SJCRH30 (cell line): ENCODE measurements at regions not wholly inside any gene's neighbourhood (a gene's known extent, or its start where the extent isn't known, plus 50 kb on each side); places are given as distances from the start of the nearest gene placed in this dataset.
"Not testable (repeated sequence)": the region's sequence is repeated elsewhere in the genome, so short reads cannot be mapped to it uniquely, and the experiment has no call there.

Source experiments
- DNase-seq, 2 experiments: peaks; one replicate each; pipeline ENCODE4 v3.0.0-alpha.2; 2015 to 2020
- H3K27ac ChIP-seq: fragments of 250-450 bp; sonication (Bioruptor Pico); 2 replicates; pipeline ENCODE4 v1.5.1; 2020; ENCODE audit warnings: mild to moderate bottlenecking, moderate library complexity
- H3K27me3 ChIP-seq: fragments of 250-450 bp; sonication (Bioruptor Pico); 2 replicates; pipeline ENCODE4 v1.5.1; 2020; ENCODE audit warnings: mild to moderate bottlenecking, moderate library complexity
- H3K36me3 ChIP-seq: fragments of 250-450 bp; sonication (Bioruptor Pico); 2 replicates; pipeline ENCODE4 v1.5.1; 2020; ENCODE audit warnings: mild to moderate bottlenecking, moderate library complexity
- H3K4me1 ChIP-seq: fragments of 250-450 bp; sonication (Bioruptor Pico); 2 replicates; pipeline ENCODE4 v1.5.1; 2020; ENCODE audit warnings: mild to moderate bottlenecking, moderate library complexity
- H3K4me3 ChIP-seq: fragments of 250-450 bp; sonication (Bioruptor Pico); 2 replicates; pipeline ENCODE4 v1.5.1; 2020; ENCODE audit warnings: mild to moderate bottlenecking, moderate library complexity
- H3K9me3 ChIP-seq: fragments of 250-450 bp; sonication (Bioruptor Pico); replicated peaks from 2 replicates; pipeline ENCODE4 v1.5.1; 2020; ENCODE audit warnings: mild to moderate bottlenecking, moderate library complexity

GRCh38 chr20:54922096-54922495, 446.7 kb downstream of the DOK5 start:
- no peaks in the 10 kb centered on the region for H3K36me3 ChIP-seq
- DNase-seq = no peak
- H3K9me3 ChIP-seq = no peaks in the 10 kb centered on the region
- peaks cover 7% of the 10 kb centered on the region; the same call in 1 of the 2 replicates for H3K27me3 ChIP-seq
- no peaks in the 10 kb centered on the region for H3K4me1 ChIP-seq
- H3K27ac ChIP-seq = no peak overlapping the region
- no peak overlapping the region for H3K4me3 ChIP-seq

GRCh38 chr20:54920491-54920890, 445.1 kb downstream of the DOK5 start:
- H3K9me3 ChIP-seq = no peaks in the 10 kb centered on the region
- peaks cover 7% of the 10 kb centered on the region; the same call in 1 of the 2 replicates for H3K27me3 ChIP-seq
- H3K36me3 ChIP-seq = no peaks in the 10 kb centered on the region
- H3K27ac ChIP-seq = no peak overlapping the region
- H3K4me3 ChIP-seq = no peak overlapping the region
- no peaks in the 10 kb centered on the region for H3K4me1 ChIP-seq
- no peak for DNase-seq

DNA sequence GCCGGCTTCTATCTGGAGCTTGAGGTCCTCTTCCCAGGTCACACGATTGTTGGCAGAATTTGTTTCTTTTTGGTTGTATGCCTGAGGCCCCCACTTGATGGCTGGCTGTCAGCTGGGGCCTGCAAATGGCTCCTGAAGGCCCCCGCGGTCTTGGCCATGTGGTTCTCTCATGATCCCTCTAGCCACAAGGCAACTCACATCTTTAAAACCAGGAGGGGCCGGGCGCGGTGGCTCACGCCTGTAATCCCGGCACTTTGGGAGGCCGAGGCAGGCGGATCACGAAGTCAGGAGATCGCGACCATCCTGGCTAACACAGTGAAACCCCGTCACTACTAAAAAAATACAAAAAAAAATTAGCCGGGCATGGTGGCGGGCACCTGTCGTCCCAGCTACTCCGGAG, 443.6 kb downstream of the DOK5 start:
- not testable (repeated sequence) for H3K4me3 ChIP-seq, H3K27ac ChIP-seq, H3K27me3 ChIP-seq, DNase-seq, H3K9me3 ChIP-seq, H3K4me1 ChIP-seq, H3K36me3 ChIP-seq

GRCh38 chr20:54914995-54915394, 439.6 kb downstream of the DOK5 start:
- Histone ChIP-seq H3K4me3 (no peak overlapping the region), H3K36me3 (no peaks in the 10 kb centered on the region), H3K27ac (no peak overlapping the region)

GRCh38 chr20:54909702-54910101, 434.3 kb downstream of the DOK5 start:
- DNase-seq = no peak
- Histone ChIP-seq H3K36me3 (no peaks in the 10 kb centered on the region), H3K27me3 (no peaks in the 10 kb centered on the region), H3K9me3 (no peaks in the 10 kb centered on the region), H3K27ac (no peak overlapping the region), H3K4me1 (no peaks in the 10 kb centered on the region), H3K4me3 (no peak overlapping the region)

More at GRCh38 chr20:54914995-54915394, 439.6 kb downstream of the DOK5 start:
- no peaks in the 10 kb centered on the region for H3K4me1 ChIP-seq
- no peaks in the 10 kb centered on the region for H3K27me3 ChIP-seq
- no peaks in the 10 kb centered on the region for H3K9me3 ChIP-seq
- DNase-seq = no peak

DNA sequence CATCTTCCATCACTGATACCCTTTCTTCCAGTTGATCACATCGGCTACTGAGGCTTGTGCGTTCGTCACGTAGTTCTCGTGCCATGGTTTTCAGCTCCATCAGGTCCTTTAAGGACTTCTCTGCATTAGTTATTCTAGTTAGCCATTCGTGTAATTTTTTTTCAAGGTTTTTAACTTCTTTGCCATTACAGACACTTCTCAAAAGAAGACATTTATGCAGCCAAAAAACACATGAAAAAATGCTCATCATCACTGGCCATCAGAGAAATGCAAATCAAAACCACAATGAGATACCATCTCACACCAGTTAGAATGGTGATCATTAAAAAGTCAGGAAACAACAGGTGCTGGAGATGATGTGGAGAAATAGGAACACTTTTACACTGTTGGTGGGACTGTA, 430.7 kb downstream of the DOK5 start:
- H3K27me3 ChIP-seq, H3K4me3 ChIP-seq, H3K9me3 ChIP-seq, H3K27ac ChIP-seq, DNase-seq, H3K36me3 ChIP-seq, H3K4me1 ChIP-seq: not testable (repeated sequence)

DNA sequence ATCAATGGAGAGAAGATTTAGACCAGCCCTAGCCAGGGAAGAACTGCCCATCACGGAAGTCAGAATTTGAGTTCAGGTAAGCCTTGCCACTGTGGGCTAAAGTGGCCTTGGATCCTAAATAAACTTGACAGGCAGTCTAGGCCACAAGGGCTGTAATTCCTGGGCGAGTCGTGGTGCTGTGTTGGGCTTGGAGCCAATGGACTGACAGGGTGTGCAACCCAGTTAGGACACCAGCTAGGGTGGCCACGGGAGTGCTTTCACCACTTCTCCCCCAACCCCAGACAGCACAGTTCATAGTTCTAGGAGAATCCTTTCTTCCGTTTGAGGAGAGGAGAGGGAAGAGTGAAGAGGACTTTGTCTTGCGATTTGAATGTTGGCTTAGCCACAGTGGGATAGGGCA, 422.4 kb downstream of the DOK5 start:
- no peak overlapping the region for H3K4me3 ChIP-seq
- H3K27ac ChIP-seq = no peak overlapping the region
- H3K36me3 ChIP-seq = no peaks in the 10 kb centered on the region
- H3K4me1 ChIP-seq = no peaks in the 10 kb centered on the region
- no peak for DNase-seq
- 0 out of 2 replicates have a peak, but pooled peaks cover 4% of the 10 kb centered on the region for H3K9me3 ChIP-seq
- H3K27me3 ChIP-seq = no peaks in the 10 kb centered on the region

DNA sequence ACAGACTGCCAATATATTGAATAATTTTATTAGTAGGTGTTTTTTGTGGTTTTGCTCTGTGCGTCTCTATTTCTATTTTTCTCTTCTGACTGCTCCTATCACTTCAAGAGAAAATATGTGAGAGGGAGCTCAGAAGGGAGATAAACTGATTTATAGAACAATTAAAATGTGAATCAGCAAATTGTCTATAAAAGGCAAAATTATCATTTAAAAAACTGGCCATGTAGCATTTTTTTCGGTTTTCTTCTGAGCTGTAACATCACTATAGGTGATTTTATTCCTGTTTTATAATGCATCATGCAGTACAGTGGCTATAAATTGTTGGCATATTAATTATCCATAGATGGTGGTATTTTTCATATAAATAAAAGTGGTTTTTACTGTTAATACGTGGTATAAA, 416.5 kb downstream of the DOK5 start:
- Histone ChIP-seq H3K4me1 (no peaks in the 10 kb centered on the region), H3K36me3 (no peaks in the 10 kb centered on the region), H3K4me3 (no peak overlapping the region), H3K27ac (no peak overlapping the region), H3K27me3 (peaks cover 4% of the 10 kb centered on the region; the same call in 1 of the 2 replicates), H3K9me3 (no peaks in the 10 kb centered on the region)
- no peak for DNase-seq

DNA sequence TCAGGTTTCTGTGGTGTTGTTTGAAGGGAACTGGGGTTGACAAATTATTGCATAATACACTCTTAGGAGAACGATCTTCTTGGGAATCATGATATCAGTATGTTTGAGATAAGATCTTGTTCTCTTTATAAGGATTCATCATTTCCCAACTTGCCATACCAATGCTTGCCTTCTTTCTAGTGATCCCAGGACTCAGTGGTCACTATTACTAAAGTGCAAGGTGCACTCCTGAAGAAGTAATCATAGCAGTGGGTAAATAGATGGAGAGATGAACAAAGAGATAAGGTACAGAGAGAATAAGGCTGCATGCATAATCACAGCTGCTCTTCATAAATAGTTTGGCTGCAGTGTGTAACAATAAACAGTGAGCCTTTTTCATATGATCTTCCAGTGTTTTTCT, 404.0 kb downstream of the DOK5 start:
- Histone ChIP-seq H3K4me3 (no peak overlapping the region), H3K9me3 (no peaks in the 10 kb centered on the region), H3K27me3 (peaks cover 4% of the 10 kb centered on the region), H3K4me1 (no peaks in the 10 kb centered on the region), H3K36me3 (no peaks in the 10 kb centered on the region), H3K27ac (no peak overlapping the region)
- DNase-seq = no peak

- H3K27ac ChIP-seq = no peak overlapping the region
Measured at GRCh38 chr20:54875307-54875706, 399.9 kb downstream of the DOK5 start.

DNA sequence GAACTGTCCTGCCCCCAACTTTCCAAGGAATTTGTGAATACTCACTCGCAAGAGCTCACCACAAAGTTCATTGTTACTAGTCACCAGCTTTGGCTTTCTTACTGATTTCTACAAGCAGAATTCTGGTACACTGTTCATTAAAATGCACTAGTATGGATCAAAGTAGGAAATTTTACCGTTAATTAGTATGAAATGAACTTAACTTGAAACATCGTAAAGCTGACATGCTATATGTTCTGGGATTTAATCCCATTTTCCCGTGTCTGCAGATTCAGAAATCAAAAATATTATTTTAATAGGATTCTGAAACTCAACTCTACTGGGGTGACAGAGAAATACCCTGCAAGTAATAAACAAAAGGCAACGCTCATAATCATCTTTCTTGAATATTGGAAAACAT, 399.3 kb downstream of the DOK5 start:
- DNase-seq = no peak
- Histone ChIP-seq H3K4me3 (no peak overlapping the region), H3K27me3 (peaks cover 7% of the 10 kb centered on the region), H3K9me3 (no peaks in the 10 kb centered on the region), H3K27ac (no peak overlapping the region), H3K4me1 (no peaks in the 10 kb centered on the region), H3K36me3 (no peaks in the 10 kb centered on the region)

More at GRCh38 chr20:54875307-54875706, 399.9 kb downstream of the DOK5 start:
- no peak for DNase-seq
- Histone ChIP-seq H3K4me3 (no peak overlapping the region), H3K27me3 (peaks cover 7% of the 10 kb centered on the region), H3K9me3 (no peaks in the 10 kb centered on the region), H3K4me1 (no peaks in the 10 kb centered on the region), H3K36me3 (no peaks in the 10 kb centered on the region)

DNA sequence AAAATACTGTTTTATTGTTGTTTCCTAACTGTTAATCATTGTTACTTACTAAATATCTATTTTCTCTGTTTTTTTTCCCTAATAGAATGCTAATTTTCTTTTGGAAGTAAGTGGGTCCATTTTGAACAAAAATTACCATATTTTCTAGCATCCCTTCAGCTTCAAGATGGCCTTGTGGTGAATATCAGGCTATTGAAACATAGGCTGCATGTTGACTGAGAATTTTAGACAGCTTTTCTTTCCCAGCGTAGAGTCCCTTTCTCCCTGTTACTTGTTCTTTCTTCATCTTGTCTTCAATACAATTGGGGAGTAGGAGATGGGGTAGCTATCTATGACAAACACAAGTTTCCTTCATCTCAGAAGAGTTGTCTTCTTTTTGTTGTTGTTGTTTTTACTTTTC, 397.0 kb downstream of the DOK5 start:
- Histone ChIP-seq H3K36me3 (no peaks in the 10 kb centered on the region), H3K27me3 (peaks cover 3% of the 10 kb centered on the region; the same call in 1 of the 2 replicates), H3K27ac (no peak overlapping the region), H3K4me1 (no peaks in the 10 kb centered on the region), H3K9me3 (no peaks in the 10 kb centered on the region), H3K4me3 (no peak overlapping the region)
- DNase-seq = no peak

- Histone ChIP-seq H3K4me1 (no peaks in the 10 kb centered on the region), H3K9me3 (no peaks in the 10 kb centered on the region), H3K27ac (no peak overlapping the region), H3K4me3 (no peak overlapping the region), H3K27me3 (peaks cover 3% of the 10 kb centered on the region; the same call in 1 of the 2 replicates), H3K36me3 (no peaks in the 10 kb centered on the region)
- DNase-seq = no peak
Measured at GRCh38 chr20:54869765-54870164, 394.4 kb downstream of the DOK5 start.

- Histone ChIP-seq H3K4me3 (no peak overlapping the region), H3K9me3 (no peaks in the 10 kb centered on the region), H3K27ac (no peak overlapping the region), H3K36me3 (no peaks in the 10 kb centered on the region), H3K27me3 (peaks cover 5% of the 10 kb centered on the region; the same call in 1 of the 2 replicates), H3K4me1 (no peaks in the 10 kb centered on the region)
- no peak for DNase-seq
Measured at GRCh38 chr20:54865273-54865672, 389.9 kb downstream of the DOK5 start.

DNA sequence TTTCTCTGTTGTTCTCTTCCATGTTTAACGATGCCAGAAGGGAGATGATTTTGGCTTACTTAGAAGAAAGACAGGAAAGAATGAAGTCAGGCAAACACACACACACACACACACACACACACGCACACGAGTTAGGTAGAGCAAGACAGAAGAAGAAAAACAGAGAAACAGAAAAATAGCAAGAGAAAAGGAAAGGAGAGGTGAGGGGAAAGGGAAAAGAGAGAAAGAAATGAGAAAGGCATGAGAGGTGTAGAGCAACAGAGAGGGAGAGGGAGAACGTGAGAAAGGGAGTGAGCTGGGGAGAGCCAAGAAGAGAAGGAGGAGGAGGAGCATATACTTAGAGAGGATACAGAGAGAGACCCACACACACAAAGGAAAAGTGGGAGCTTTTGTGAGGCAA, 385.3 kb downstream of the DOK5 start:
- Histone ChIP-seq H3K36me3 (no peaks in the 10 kb centered on the region), H3K4me1 (no peaks in the 10 kb centered on the region), H3K4me3 (no peak overlapping the region), H3K9me3 (no peaks in the 10 kb centered on the region), H3K27ac (no peak overlapping the region), H3K27me3 (peaks cover 8% of the 10 kb centered on the region)
- no peak for DNase-seq

GRCh38 chr20:54856202-54856601, 380.8 kb downstream of the DOK5 start:
- no peaks in the 10 kb centered on the region for H3K36me3 ChIP-seq
- H3K4me3 ChIP-seq = no peak overlapping the region
- H3K9me3 ChIP-seq = no peaks in the 10 kb centered on the region
- DNase-seq = no peak
- H3K4me1 ChIP-seq = no peaks in the 10 kb centered on the region
- peaks cover 3% of the 10 kb centered on the region; the same call in 1 of the 2 replicates for H3K27me3 ChIP-seq
- H3K27ac ChIP-seq = no peak overlapping the region
